ENCODE measurements at regions not wholly inside any gene's neighbourhood (a gene's known extent, or its start where the extent isn't known, plus 50 kb on each side); places are given as distances from the start of the nearest gene placed in this dataset.

DNA sequence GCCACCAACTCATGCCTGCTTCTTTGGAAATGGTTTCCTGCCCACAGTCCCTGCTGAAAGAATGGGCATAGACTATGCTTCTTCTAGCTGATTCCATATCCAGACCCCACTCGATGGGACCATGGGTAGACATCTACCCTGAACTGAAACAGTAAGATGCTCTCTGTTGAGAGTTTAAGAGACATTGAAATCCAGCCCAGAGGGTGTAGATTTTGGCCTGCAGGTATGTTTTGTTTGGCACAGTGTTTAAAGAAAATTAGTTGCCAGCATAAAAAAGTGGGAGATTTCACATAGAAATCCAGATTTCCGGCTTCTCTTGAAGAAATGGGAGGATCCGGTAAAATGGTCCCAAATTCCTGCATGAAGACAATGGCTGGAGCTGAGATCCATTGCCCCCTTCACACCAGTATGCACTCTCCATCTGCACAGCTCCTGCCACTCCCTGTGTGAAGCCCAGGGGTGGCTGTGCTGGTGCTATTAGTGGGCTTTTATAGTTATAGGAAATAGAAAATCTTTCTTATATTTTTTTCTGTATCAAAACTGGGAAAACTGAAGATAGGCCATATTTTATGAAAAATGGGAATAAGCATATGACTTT is 218.1 kb downstream of the PTEN start:
- DNase-seq (ENCODE audit: low read depth) = no peak
- TF ChIP-seq, protein P1, sequence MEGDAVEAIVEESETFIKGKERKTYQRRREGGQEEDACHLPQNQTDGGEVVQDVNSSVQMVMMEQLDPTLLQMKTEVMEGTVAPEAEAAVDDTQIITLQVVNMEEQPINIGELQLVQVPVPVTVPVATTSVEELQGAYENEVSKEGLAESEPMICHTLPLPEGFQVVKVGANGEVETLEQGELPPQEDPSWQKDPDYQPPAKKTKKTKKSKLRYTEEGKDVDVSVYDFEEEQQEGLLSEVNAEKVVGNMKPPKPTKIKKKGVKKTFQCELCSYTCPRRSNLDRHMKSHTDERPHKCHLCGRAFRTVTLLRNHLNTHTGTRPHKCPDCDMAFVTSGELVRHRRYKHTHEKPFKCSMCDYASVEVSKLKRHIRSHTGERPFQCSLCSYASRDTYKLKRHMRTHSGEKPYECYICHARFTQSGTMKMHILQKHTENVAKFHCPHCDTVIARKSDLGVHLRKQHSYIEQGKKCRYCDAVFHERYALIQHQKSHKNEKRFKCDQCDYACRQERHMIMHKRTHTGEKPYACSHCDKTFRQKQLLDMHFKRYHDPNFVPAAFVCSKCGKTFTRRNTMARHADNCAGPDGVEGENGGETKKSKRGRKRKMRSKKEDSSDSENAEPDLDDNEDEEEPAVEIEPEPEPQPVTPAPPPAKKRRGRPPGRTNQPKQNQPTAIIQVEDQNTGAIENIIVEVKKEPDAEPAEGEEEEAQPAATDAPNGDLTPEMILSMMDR (IDR thresholded peaks at IDR 0.05; ENCODE audit: low read depth, low read length) = no peak
- TF ChIP-seq, protein P2, sequence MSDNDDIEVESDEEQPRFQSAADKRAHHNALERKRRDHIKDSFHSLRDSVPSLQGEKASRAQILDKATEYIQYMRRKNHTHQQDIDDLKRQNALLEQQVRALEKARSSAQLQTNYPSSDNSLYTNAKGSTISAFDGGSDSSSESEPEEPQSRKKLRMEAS (IDR thresholded peaks at IDR 0.05; ENCODE audit: low read depth, low read length) = no peak
- TF ChIP-seq MYC (IDR thresholded peaks at IDR 0.05; ENCODE audit: low read depth, low read length) (no peak), POLR2A (IDR thresholded peaks at IDR 0.05; ENCODE audit: extremely low read depth, insufficient read length) (no peak)
- H3K4me3 ChIP-seq (ENCODE audit: low read depth, low read length) = no peak overlapping the region

- DNase-seq (ENCODE audit: low read depth) = no peak
- TF ChIP-seq, protein P1 (IDR thresholded peaks at IDR 0.05; ENCODE audit: low read depth, low read length) = no peak
- TF ChIP-seq MYC (IDR thresholded peaks at IDR 0.05; ENCODE audit: low read depth, low read length) = no peak
- no peak for TF ChIP-seq POLR2A (IDR thresholded peaks at IDR 0.05; ENCODE audit: extremely low read depth, insufficient read length)
- TF ChIP-seq, protein P2 (IDR thresholded peaks at IDR 0.05; ENCODE audit: low read depth, low read length) = no peak
- no peak overlapping the region for H3K4me3 ChIP-seq (ENCODE audit: low read depth, low read length)
Measured at GRCh38 chr10:88082391-88082790, 219.0 kb downstream of the PTEN start.

GRCh38 chr10:88082806-88083596 is 219.6 kb downstream of the PTEN start:
- H3K4me3 ChIP-seq (ENCODE audit: low read depth, low read length) = no peak overlapping the region
- DNase-seq (ENCODE audit: low read depth) = peak; percentile 88

DNA sequence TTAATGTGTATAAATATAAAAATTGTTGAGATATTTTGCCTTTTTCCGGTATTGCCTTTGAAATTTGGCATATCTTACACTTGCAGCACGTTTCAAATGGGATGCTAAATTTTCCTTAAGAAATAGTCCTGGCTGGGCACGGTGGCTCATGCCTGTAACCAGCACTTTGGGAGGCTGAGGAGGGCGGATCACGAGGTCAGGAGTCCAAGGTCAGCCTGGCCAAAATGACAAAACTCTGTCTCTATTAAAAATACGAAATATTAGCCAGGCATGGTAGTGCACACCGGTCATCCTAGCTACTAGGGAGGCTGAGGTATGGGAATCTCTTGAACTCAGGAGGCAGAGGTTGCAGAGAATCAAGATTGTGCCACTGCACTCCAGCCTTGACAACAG is 220.2 kb downstream of the PTEN start:
- no peak overlapping the region for H3K4me3 ChIP-seq (ENCODE audit: low read depth, low read length)
- DNase-seq (ENCODE audit: low read depth) = no peak
- TF ChIP-seq, protein P1 (IDR thresholded peaks at IDR 0.05; ENCODE audit: low read depth, low read length) = no peak
- no peak for TF ChIP-seq POLR2A (IDR thresholded peaks at IDR 0.05; ENCODE audit: extremely low read depth, insufficient read length)
- TF ChIP-seq MYC (IDR thresholded peaks at IDR 0.05; ENCODE audit: low read depth, low read length) = no peak
- TF ChIP-seq, protein P2 (IDR thresholded peaks at IDR 0.05; ENCODE audit: low read depth, low read length) = no peak

More at GRCh38 chr10:88082806-88083596, 219.6 kb downstream of the PTEN start:
- TF ChIP-seq MYC (IDR thresholded peaks at IDR 0.05; ENCODE audit: low read depth, low read length) = no peak
- TF ChIP-seq, protein P1 (IDR thresholded peaks at IDR 0.05; ENCODE audit: low read depth, low read length) = no peak
- TF ChIP-seq, protein P2 (IDR thresholded peaks at IDR 0.05; ENCODE audit: low read depth, low read length) = no peak

DNA sequence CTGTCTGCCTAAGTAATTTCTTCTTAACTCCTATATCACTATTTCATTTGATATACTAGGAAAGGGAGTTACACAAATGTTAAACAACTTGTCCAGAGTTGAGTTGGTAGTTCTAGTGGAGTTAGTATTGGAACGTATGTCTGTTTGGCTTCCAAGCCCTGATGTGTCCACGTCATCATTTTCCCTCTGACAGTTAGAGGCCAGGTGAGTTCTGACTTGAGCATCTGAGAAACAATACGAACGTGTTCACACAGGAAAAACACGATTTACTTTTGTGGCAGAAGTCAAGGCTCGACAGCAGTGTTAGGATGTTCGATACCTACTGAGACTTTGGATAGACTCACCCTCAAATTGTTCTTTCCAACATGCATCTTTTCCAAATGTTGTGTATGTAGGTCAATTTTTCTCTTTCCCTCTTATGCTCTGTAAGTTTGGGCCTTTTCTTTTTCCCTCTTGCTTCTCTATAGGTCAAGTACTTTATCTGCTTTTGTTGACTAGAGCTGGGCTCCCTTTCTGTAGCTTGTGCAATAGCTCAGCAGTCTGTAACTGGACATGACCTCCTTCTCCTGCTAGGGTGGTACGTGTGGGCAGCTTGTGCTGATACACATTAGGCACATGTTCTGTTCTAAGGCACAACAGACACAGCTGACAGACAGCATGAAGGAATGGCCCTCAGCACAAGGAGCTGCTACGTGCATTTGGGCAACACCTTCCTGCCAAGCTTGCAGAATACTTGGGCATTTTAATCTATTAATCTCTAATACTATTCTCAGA is 222.9 kb downstream of the PTEN start:
- H3K4me3 ChIP-seq (ENCODE audit: low read depth, low read length) = no peak overlapping the region
- no peak for TF ChIP-seq POLR2A (IDR thresholded peaks at IDR 0.05; ENCODE audit: extremely low read depth, insufficient read length)
- TF ChIP-seq MYC (IDR thresholded peaks at IDR 0.05; ENCODE audit: low read depth, low read length) = no peak
- TF ChIP-seq, protein P2 (IDR thresholded peaks at IDR 0.05; ENCODE audit: low read depth, low read length) = no peak
- TF ChIP-seq, protein P1 (IDR thresholded peaks at IDR 0.05; ENCODE audit: low read depth, low read length) = no peak
- DNase-seq (ENCODE audit: low read depth) = peak; percentile 42

Measured in NB4 (cell line).